A549 (cell line): ENCODE measurements at regions not wholly inside any gene's neighbourhood (a gene's known extent, or its start where the extent isn't known, plus 50 kb on each side); places are given as distances from the start of the nearest gene placed in this dataset.

Experiments
- ESRRA ChIP-seq: fragments of 150-350 bp; IDR thresholded peaks from 2 replicates; pipeline ENCODE4 v1.6.1; 2014; ENCODE audit warnings: mild to moderate bottlenecking, low read length, borderline replicate concordance
- RAD21 ChIP-seq, 2 experiments: fragments of >200 bp in 1 of 2; sonication (Bioruptor Twin) in 1 of 2; formaldehyde crosslinking in 1 of 2; IDR thresholded peaks in 1 of 2; conservative IDR thresholded peaks in 1 of 2; 2 replicates in 1 of 2; 3 replicates in 1 of 2; pipeline ENCODE4 v1.6.1; 2012 to 2018; ENCODE audit warnings: inconsistent platforms in 1 of 2
- TF ChIP-seq, protein P1 (sequence below): fragments of >200 bp; sonication (Bioruptor Twin); formaldehyde crosslinking; IDR thresholded peaks from 3 replicates; pipeline ENCODE4 v1.5.1; 2016
- TF ChIP-seq, protein P2 (sequence below): fragments of 450-650 bp; IDR thresholded peaks from 2 replicates; pipeline ENCODE4 v1.6.1; 2014; ENCODE audit warnings: antibody characterized with exemption

DNA sequence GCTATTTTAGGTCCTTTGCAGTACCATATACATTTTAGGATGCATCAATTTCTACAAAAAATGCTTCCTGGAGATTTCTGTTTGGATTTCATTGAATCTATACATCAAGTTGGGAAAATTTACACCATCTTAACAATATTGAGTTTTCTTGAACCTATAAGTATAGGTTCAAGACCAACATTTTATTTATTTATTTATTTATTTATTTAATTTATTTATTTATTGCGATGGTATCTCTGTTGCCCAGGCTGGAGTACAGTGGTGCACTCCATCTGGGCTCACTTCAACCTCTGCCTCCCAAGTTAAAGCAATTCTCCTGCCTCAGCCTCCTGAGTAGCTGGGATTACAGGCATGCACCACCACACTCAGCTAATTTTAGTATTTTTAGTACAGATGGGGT is 125.0 kb upstream of the HS3ST2 start:
- TF ChIP-seq RAD21 (conservative IDR thresholded peaks at IDR 0.05 in 1 of 2, IDR thresholded peaks at IDR 0.05 in 1 of 2) (no peak), ESRRA (no peak)
- TF ChIP-seq, protein P1, sequence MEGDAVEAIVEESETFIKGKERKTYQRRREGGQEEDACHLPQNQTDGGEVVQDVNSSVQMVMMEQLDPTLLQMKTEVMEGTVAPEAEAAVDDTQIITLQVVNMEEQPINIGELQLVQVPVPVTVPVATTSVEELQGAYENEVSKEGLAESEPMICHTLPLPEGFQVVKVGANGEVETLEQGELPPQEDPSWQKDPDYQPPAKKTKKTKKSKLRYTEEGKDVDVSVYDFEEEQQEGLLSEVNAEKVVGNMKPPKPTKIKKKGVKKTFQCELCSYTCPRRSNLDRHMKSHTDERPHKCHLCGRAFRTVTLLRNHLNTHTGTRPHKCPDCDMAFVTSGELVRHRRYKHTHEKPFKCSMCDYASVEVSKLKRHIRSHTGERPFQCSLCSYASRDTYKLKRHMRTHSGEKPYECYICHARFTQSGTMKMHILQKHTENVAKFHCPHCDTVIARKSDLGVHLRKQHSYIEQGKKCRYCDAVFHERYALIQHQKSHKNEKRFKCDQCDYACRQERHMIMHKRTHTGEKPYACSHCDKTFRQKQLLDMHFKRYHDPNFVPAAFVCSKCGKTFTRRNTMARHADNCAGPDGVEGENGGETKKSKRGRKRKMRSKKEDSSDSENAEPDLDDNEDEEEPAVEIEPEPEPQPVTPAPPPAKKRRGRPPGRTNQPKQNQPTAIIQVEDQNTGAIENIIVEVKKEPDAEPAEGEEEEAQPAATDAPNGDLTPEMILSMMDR, result no peak
- TF ChIP-seq, protein P2, sequence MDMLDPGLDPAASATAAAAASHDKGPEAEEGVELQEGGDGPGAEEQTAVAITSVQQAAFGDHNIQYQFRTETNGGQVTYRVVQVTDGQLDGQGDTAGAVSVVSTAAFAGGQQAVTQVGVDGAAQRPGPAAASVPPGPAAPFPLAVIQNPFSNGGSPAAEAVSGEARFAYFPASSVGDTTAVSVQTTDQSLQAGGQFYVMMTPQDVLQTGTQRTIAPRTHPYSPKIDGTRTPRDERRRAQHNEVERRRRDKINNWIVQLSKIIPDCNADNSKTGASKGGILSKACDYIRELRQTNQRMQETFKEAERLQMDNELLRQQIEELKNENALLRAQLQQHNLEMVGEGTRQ, result no peak
